ENCODE measurements at regions not wholly inside any gene's neighbourhood (a gene's known extent, or its start where the extent isn't known, plus 50 kb on each side); places are given as distances from the start of the nearest gene placed in this dataset.
A peak's percentile ranks its signal among the peaks of the same experiment; 100 is the strongest.

DNA sequence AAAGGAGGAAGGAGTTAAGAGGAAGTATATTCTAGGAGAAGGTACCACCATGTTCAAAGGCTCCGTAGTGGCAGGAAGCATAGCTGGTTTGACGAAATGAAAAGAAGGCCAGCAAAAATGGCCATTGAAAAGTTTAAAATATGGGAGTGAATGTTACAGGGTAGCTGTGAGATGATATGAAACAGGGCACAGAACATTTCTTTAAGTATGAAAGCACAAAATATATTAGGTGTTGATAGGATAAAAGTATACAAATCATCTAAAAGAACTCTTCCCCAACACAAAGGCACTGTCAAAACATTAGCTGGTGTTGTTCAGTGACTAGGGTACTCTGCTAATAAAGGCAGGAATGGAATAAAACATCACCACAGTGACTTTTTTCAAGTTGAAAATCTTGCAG is 216.2 kb downstream of the LRRN1 start:
- DNase-seq: no peak
- intact Hi-C loops (cut with DNase I): no loop called here

DNA sequence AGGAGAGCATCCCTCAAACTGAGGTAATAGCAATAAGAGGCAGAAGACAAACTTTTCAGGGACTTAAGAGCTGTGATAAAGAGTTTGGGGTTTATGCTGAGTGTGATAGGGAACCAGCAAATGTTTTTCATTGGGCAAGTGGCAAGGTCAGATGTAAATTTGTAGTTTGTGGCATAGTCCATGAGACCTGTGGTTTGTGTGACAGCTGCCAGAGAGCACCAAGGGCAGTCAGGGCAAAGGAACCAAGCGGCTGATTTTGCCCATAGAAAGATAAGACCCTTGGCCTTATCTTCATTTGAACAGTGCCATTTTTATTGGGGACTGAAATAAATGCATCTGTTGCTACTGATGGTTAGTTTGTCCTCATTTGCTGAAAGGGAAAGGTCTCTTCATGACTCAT is 220.3 kb downstream of the LRRN1 start:
- intact Hi-C loops (cut with DNase I): no loop called here
- DNase-seq: no peak

DNA sequence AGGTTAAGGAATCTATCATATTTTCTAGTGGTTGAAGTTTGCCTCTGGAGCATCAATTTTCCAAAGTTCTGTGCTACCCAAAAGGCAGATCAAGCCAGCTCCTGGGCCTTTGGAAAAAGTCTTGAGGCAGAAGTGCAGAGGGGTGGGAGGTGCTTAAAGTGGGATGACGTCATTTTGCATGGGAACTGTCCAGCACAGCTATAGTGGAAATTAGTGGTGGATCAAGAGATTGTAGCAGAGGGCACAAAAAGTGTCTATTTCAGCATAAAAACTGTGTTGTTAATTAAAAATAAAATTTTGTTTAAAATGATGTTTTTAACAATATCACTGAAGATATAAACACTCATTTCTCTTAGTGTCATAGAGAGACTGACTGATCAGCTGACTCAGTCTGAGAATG is 221.9 kb downstream of the LRRN1 start:
- intact Hi-C loops (cut with DNase I): no loop called here
- no peak for DNase-seq

DNA sequence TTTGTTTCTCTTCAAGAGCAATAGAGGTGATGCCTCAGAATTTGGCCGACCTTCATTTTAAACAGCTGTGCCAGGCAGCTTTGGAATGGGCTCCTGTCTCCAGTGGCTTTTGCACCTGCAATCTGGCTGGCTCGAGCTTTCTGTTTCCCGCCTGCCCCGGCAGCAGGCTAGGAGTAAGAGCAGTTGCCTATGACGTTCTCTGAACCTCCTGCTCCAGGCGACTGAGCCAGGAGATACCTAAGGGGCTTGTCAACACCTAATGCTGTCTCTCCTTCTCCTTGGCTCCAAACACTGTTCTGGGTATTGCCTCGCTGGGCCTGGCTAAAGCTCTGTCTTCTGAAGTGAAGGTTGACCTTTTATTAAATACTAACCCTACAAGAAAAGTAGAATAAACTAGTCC is 229.9 kb downstream of the LRRN1 start:
- intact Hi-C loops (cut with DNase I): no loop called here
- DNase-seq: no peak

DNA sequence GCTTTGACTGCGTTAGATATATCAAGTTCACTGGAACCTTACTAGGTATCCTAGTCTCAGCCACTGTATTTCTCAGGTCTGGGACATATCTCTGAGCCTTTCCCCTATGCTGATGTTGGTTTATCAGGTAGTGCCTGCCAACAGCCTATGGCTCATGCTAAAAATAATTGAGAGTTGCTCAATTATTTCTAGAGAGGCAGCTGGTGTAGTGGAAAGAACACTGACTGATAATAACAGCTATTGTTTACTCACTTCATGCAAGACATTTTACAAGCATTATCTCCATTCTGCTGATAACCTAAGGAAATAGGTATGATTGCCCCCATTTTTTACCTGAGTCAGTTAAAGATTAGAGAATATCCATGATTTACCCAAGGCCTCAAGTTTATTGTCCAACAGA is 231.4 kb downstream of the LRRN1 start:
- intact Hi-C loops (cut with DNase I): no loop called here
- DNase-seq: no peak

DNA sequence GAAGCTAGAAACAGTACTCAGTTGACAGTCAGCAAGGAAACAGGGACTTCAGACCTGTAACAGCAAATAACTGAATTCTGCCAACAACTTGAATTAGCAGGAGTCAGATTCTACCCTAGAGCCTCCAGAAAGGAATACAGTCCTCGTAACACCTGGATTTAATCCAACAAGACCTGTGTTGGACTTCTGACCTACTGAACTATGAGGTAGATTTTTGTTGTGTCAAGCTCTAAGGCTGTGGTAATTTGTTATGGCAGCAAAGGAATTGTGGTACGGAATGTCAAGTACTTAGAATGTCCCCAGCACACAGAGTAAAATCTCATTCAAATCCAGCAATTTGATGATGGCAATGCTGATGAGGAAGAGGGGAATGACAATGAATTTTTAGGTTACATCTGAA is 234.1 kb downstream of the LRRN1 start:
- intact Hi-C loops (cut with DNase I): no loop called here

DNA sequence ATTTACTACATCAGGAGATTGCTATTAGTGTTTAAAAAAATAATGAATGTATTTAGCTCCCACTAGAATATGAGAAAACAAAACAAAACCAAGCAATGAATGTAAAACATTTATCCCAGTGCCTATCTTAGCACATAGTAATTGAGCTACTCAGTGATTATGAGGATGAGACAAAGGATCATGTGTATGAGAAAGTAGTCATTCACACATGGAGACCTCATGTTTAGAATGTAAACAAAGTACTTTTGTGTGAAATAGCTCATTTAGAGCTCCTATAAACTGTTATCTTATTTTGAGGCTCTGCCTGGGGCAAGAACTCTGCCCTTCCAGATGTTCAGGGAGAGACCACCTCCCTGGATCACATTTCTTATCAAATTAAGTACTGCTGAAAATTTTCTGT is 236.8 kb downstream of the LRRN1 start:
- DNase-seq: no peak
- intact Hi-C loops (cut with DNase I): no loop called here

More for the DNA sequence above, 234.1 kb downstream of the LRRN1 start:
- no peak for DNase-seq

DNA sequence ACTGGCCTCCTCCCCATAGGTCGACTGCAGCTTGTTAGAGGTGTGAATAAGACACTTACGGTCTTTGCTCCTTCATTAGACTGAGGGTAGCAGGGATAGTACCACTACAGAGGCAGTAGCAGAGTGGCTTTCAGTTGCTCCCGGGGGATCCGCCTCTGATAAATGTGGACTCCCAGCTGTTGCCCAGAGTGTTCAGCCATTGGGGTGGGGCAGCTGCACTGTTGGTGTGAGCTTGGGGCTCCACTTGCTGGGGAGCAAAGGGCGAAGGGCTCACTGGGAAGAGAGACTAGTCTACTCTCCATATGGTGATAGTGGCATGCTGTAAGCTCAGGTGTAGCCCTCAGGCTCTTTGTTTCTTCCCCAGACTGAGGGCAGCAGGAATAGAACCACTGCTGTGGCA is 239.1 kb downstream of the LRRN1 start:
- no peak for DNase-seq
- intact Hi-C loops (cut with DNase I): no loop called here

DNA sequence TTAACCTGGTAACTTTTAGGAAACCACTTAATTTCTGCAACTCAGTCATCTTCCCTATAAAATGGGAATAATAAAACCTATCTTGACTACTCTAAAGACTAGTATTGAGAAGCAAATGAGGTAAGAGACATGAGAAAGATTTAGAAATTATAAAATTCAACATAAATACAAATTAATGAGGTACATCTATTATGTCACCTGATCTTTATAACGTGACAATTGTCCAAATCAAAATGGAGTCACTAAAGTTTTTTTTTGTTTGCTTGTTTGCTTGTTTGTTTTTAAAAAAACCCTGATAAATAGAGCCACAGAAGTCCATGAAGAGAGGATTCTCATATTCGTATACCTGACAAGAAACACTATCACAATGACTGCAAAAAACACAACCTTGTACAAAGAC is 242.8 kb downstream of the LRRN1 start:
- no peak for DNase-seq
- intact Hi-C loops (cut with DNase I): no loop called here

DNA sequence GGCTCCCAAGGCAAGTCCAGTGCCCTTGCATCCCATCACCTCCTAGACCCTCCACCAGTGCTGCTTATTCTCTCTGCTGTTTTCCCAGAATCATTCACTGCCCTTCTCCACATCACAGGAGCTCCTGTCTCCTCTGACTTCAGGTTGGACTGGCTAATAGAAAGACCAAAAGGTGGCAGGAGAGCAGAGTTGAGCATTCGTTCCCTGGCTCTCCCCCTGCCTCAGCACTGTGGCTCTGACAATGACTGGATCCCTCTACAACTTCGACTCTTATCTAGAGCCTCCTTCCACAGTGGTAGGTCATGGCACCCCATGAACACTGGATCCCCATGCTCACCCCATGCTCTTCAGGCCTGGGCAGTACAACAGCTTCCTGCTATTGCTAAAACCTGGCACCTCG is 243.6 kb downstream of the LRRN1 start:
- intact Hi-C loops (cut with DNase I): no loop called here
- DNase-seq: no peak

DNA sequence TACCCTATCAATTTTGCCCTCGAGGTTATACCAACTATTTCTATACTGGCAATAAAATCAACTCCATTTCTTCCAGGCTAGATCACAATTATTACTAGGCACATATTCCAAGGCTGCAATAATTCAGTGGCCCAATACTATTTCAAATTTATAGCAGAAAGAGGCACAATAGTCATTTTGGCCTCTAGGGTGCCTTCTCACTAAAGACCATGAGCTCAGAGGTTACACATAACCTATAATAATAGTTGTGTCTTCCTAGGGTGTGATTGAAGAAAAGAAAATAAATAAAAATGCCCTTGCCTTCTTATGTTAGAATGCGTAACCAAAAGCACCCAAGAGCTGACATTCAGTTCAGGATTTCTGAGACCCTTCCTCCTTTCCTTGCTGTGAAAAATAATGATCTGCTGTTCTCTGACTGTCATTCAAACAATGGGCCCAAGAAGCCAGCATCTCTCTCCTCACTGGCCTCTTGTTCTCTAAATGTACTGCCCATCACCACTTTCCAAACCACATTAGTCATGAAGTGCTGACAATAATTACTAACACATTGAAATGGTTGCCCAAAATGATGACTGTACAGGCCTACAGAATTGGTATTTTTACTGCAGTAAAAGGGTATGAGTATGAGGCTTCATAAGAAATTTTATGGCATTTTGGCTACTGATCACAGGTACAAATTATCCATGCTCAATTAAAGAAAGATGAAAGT is 244.8 kb downstream of the LRRN1 start:
- DNase-seq: peak in 2 of 42 donors; percentile 9 to 35
- intact Hi-C loops (cut with DNase I): no loop called here

DNA sequence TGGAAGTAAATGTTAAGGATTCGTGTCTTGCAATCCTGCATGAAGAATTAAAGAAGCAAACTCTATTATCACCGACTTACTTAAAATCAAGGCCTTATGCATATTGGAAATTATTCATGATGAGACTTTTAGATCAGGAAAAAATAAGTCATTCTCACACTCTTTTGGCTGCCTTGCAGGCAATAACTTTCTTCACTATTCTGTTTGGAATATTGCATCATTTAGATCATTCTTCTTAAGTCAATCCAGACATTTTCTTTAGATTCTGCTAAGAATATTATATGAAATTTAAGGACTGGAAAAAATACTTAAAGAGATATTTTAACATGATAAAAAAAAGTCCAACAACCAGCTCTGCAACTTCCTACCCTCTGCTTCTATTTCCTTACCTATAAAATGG is 245.4 kb downstream of the LRRN1 start:
- DNase-seq: no peak
- intact Hi-C loops (cut with DNase I): no loop called here

DNA sequence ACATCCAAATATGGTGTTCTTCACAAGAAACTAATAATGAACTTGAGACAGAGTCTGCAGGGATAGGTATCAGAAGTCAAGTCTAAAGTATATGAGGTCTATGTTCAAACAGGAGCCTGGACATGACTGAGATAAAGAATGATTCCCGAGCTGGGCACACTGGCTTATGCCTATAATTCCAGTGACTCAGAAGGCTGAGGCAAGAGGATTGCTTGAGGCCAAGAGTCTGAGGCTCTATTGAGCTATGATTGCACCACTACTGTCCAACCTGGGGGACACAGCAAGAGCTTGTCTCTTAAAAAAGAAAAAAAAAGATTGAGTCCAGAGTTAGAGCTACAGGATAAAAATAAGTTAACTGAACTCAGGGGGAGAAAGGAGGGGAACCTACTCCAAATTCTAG is 246.5 kb downstream of the LRRN1 start:
- DNase-seq: no peak
- intact Hi-C loops (cut with DNase I): no loop called here

DNA sequence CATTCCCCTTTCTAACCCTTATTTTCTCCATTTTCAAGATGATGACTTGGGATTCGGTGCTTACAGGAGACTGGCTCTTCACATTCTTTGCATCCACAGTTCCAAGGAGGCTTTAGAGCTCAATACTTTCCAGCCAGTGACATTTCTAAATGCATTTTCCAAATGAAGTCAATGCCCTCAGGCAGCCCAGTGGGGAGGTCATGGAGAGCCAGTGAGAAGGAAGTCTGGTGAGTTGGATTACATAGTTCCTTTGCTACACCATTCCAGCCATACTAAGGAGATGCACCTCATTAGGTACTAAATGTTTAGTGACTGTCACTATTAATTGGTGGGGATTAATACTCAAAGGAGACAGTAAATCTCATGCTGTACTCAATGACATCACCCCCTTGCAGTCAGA is 248.1 kb downstream of the LRRN1 start:
- DNase-seq: no peak
- intact Hi-C loops (cut with DNase I): no loop called here

DNA sequence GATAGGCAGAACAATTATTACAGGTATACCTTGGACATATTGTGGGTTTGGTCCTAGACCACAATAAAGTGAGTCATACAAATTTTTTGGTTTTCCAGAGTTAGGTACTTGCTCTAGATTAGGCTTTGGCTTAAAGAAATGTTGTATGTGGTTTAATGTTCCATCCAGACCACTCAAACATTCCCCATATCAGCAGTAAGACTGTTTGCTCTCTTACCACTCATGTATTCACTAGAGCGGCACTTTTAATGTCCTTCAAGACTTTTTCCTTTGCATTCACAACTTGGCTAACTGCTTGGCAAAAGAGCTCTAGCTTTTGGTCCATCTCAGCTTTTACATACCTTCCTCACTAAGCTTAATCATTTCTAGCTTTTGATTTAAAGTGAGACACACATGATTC is 250.5 kb upstream of the SETMAR start:
- DNase-seq: no peak
- intact Hi-C loops (cut with DNase I): no loop called here

DNA sequence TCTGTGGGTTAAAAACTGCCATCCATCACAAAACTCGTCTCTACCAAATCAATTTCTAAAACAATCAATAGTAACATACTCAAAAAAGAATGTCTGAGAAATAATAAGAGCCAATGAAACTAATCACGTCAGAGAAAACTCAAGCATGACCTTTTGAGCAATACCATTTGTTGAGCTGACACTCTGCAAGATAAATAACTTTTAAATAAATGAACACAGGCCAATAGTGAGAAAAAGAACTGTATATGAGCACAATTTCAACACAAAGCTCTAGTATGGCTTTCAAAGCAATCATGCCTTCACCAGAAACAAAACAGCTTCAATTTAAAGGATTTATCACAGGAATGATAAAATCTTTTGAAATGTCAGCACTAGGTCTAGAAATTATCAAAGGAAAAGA is 249.2 kb upstream of the SETMAR start:
- intact Hi-C loops (cut with DNase I): no loop called here
- DNase-seq: no peak

DNA sequence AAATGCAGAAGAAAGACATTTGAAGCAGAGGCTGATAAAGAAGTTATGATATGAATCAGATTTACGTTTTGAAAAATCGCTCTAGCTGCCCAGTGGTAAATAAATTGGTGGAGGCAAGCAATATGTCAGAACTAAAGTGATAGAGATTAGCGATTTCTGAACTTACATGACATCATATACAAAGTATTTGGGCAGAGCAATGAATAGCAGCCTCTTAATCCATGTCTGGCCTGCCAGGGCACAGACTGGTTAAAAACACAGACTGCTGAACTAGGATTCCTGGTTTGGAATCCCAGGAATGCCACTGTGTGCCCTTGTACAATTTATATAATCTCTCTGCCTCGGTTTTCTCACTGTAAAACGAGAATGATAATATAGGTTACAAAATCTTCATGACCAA is 243.1 kb upstream of the SETMAR start:
- no peak for DNase-seq
- intact Hi-C loops (cut with DNase I): no loop called here

DNA sequence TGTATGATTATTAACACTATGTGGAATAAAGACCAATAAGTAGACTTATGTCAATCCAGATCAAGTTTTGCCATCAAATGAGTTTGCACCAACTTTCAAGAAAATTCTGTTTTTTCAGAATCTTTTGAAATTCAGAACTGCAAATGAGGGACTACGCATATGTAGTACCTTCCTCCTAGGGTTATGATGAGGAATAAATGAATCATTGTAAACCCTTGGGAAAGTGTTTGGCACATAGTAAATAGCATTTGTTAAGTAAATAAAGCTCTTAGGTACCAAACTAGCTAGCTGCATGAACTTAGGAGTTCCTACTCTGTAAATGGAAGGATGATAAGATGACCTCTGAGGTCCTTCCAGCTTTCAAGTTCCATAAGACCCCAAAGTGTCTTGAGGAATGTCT is 242.6 kb upstream of the SETMAR start:
- DNase-seq: no peak
- intact Hi-C loops (cut with DNase I): no loop called here

DNA sequence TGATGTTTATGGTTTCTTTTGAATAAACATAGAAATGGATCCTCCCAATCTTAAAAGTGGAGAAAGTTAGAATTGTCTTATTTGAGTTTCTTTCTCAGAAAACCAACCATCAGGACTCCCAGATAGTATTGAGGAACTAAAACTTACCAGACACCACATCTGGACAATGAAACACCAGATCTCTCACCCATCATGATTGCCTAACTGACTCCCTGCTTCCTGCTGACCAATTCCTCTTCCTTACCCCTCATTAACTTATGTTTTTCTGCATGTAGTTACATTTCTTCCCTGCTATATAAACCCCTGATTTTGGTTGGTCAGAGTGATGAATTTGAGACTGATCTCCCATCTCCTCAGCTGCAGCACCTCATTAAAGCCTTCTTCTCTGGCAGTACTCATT is 242.0 kb upstream of the SETMAR start:
- DNase-seq: no peak
- intact Hi-C loops (cut with DNase I): no loop called here

DNA sequence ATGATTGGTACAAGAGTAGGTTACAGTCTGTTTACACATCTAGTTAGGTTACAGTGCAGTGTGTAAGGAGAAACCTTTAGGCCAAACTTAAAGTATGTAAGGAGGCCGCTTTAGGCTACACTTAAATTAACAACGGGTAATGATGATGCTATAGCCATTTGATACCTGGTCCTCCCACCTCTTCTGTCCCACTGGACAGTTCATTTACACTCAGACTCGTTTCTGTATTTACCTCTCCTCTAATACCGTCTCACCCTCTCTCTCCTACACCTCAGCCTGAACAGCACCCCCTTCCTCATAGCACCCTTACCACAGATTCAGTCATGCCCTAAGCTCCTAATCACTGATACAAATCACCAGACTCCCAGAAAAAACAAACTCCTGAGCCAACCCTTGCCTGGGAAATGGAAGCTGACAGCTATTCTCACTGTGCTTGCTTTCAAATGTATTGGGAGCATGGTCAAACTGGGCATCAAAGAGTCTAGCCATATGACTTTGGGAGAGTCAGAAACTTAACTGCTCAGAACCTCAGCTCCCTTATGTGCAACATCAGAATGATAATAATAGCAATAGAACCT is 241.3 kb upstream of the SETMAR start:
- DNase-seq: no peak
- intact Hi-C loops (cut with DNase I): no loop called here

DNA sequence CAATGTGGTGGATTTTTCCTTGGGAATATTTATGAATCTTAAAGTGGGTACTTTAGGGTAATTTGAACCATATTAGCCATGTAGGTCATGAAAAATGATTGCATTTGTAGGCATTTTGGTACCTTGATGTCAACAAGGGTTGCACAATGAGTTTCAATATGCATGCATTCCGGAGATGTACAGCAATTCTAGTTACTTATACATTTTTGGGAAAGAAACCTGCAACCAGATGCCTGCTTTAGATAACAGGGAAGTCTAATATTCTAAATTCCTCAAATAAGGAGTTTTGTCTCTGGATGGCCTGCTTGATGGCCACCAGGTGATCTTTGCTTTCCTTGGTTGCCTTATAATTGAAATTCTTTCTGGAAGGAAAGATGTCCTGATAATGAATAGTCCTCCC is 240.5 kb upstream of the SETMAR start:
- no peak for DNase-seq
- intact Hi-C loops (cut with DNase I): no loop called here

All from head of caudate nucleus (tissue), 42 donors.